22Rv1 (cell line): ENCODE measurements at regions not wholly inside any gene's neighbourhood (a gene's known extent, or its start where the extent isn't known, plus 50 kb on each side); places are given as distances from the start of the nearest gene placed in this dataset.
"Not testable (repeated sequence)": the region's sequence is repeated elsewhere in the genome, so short reads cannot be mapped to it uniquely, and the experiment has no call there.

Source experiments
- H3K27ac ChIP-seq: fragments of 450-650 bp; 2 replicates; pipeline ENCODE4 v1.5.1; 2017
- ZFX ChIP-seq: fragments of 450-650 bp; IDR thresholded peaks from 2 replicates; pipeline ENCODE4 v1.6.1; 2017; ENCODE audit warnings: antibody characterized with exemption, borderline replicate concordance
- TF ChIP-seq, protein P1 (sequence below): fragments of 450-650 bp; IDR thresholded peaks from 2 replicates; pipeline ENCODE4 v1.5.1; 2017; ENCODE audit warnings: mild to moderate bottlenecking

DNA sequence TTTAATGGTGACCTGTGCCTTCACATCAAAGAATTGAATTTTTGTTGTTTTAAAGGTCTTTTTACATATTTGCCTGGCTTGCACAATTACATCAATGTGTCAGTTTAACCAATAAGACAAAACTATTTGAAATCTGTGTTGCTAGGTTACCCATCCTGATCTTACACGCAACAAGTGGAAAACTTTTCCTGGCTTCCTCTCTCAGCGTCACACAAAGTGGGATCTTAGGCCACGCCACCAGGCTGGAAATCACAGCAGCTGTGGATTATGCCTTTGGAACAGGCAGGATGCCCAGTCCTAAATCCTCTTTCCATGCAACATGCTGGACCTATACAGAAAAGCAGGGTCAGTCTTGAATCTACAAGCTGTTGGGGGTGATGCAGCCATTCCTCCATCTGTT lies 298.2 kb upstream of the HNRNPA3 start:
- no peak overlapping the region for H3K27ac ChIP-seq
- TF ChIP-seq, protein P1, sequence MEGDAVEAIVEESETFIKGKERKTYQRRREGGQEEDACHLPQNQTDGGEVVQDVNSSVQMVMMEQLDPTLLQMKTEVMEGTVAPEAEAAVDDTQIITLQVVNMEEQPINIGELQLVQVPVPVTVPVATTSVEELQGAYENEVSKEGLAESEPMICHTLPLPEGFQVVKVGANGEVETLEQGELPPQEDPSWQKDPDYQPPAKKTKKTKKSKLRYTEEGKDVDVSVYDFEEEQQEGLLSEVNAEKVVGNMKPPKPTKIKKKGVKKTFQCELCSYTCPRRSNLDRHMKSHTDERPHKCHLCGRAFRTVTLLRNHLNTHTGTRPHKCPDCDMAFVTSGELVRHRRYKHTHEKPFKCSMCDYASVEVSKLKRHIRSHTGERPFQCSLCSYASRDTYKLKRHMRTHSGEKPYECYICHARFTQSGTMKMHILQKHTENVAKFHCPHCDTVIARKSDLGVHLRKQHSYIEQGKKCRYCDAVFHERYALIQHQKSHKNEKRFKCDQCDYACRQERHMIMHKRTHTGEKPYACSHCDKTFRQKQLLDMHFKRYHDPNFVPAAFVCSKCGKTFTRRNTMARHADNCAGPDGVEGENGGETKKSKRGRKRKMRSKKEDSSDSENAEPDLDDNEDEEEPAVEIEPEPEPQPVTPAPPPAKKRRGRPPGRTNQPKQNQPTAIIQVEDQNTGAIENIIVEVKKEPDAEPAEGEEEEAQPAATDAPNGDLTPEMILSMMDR: no peak
- no peak for TF ChIP-seq ZFX

DNA sequence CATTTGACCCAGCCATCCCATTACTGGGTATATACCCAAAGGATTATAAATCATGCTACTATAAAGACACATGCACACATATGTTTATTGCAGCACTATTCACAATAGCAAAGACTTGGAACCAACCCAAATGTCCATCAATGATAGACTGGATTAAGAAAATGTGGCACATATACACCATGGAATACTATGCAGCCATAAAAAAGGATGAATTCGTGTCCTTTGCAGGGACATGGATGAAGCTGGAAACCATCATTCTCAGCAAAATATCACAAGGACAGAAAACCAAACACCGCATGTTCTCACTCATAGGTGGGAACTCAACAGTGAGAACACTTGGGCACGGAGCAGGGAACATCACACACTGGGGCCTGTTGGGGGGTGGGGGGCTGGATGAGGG lies 290.0 kb upstream of the HNRNPA3 start:
- not testable (repeated sequence) for H3K27ac ChIP-seq

DNA sequence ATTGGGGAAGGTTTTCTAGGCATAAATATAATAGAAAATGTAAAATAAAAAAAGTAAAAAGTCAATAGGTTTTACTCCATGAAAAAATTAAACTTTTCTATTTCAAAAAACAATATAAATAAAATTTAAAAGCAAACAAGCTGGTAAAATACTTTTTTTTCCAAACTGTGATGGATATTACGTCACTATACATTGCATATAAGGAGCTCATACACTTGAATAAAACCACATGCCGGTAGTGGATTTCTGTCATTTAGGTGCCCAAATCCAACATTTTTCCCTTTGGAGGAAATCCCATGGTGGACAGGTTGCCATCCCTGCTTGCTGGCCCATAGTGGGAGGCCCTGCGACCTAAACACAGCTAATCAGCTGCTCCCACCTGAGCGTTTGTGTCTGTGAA lies 289.4 kb upstream of the HNRNPA3 start:
- no peak overlapping the region for H3K27ac ChIP-seq
- TF ChIP-seq ZFX: no peak
- TF ChIP-seq, protein P1: no peak

DNA sequence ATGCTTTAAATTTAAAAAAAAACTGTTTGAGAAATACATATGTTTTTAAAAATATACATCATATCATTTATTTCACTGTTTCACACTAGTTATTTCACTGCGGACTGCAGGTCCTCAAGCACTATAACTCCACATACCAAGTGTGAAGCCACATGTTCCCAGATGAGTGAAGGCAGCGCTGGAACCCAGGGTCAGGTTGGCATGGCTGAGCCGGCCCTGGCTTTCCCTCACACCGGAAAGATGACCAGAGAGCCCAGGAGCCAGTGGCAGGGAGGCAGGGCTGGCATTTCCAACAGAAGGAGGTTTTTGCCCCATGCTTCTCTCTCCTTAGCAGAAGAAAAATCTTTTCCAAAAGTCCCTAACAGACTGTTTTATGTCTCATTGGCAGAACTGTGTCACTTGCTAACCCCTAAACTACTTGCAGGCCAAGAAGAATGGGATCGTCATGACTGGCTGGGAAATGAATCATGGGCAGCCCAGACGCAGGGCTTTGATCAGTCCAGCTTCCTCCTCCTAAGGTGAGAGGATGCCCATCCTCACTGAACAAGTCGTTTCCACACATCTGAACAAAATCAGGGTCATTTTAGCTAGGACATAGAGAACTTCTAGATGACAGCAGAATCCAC lies 287.6 kb upstream of the HNRNPA3 start:
- no peak overlapping the region for H3K27ac ChIP-seq
- no peak for TF ChIP-seq ZFX
- TF ChIP-seq, protein P1: no peak

DNA sequence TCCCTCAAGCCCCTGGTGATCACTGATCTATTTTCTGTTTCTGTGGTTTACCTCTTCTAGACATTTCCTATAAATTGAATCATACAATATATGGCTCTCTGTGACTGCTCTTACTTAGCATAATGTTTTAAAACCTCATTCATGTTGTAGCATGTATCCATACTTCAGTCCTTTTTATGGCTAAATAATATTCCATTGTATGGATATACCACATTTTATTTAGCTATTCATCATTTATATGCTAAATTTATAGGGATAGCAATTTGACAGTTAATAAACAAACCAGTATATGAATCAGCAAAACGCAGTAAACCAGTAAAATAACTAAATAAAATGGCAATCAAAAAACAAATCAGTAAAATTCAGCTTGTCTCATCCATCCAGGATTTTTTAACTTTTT lies 286.1 kb upstream of the HNRNPA3 start:
- no peak for TF ChIP-seq ZFX
- TF ChIP-seq, protein P1: no peak
- H3K27ac ChIP-seq: no peak overlapping the region

DNA sequence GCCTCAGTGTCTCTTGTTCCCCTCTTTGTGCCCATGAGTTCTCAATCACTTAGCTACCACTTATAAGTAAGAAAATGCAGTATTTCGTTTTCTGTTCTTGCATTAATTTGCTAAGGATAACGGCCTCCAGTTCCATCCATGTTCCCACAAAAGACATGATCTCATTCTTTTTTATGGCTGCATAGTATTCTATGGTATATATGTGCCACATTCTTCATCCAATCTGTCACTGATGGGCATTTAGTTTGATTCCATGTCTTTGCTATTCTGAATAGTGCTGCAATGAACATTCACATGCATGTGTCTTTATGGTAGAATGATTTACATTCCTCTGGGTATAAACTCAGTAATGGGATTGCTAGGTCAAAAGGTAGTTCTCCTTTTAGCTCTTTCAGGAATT lies 283.2 kb upstream of the HNRNPA3 start:
- not testable (repeated sequence) for H3K27ac ChIP-seq

DNA sequence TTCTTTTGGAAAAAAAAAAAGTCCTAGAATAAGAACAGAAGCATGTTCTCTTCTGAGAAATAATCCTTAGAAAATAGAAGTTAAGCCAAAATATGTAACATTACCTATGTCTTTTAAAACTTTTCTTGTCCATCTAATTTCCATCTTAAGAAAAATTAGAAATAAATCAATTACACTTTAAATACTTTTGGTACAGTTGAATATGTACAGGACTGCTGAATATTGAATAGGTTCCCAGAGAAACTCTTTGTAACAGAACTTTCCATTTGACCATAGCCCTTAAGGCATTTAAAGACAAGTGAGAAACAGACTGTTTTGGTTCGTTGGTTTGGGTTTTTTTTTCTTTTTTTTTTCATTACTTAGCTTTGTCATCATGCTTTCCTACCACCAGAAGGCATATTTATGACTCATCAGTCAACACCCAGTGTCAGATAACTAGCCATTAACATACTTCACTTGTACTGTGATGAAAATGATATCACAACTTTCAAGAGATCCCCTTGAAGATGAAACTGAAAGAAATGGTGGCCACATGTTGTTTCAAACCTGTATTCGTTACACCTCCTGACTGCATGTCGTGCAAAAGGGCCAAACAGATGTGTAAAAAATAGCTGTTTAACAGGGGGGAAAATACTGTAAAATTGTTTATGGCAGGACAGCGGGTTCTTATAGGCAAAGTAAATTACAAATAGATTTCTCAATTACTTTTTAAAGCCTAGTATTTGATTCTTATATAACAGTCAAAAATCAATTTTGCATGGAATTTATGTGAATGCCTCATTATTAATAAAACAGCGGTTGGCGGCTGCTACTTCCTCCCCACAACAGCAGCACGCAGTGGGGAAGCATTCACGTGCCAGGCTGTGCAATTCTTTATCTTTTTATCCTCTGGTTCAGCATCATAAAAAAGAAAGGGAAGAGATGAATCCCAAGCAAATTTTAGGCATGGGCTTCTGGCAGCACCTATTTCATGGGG lies 280.7 kb upstream of the HNRNPA3 start:
- TF ChIP-seq, protein P1: no peak
- TF ChIP-seq ZFX: no peak

DNA sequence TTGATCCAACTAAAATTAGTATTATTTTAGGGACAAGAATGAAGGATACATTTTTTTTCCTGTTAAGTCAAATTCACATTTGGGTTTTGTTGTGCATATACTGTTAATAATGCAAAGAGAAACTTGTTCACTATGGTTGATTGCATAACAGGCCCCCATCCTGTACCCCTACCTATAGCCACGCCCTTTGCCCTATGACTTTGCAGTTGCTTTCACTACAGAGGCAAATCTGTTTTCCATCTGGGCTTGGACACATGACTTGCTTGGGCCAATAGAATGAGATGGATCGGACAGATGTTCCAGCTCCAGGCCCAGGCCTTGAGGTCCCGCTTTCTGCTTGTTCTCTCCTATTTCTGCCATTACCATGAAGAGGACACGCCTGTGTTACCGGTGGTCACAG lies 278.5 kb upstream of the HNRNPA3 start:
- no peak overlapping the region for H3K27ac ChIP-seq
- TF ChIP-seq, protein P1: no peak
- TF ChIP-seq ZFX: no peak

More for the DNA sequence above, 280.7 kb upstream of the HNRNPA3 start:
- no peak overlapping the region for H3K27ac ChIP-seq
